ENCODE measurements at regions not wholly inside any gene's neighbourhood (a gene's known extent, or its start where the extent isn't known, plus 50 kb on each side); places are given as distances from the start of the nearest gene placed in this dataset.
A peak's percentile ranks its signal among the peaks of the same experiment; 100 is the strongest.

DNA sequence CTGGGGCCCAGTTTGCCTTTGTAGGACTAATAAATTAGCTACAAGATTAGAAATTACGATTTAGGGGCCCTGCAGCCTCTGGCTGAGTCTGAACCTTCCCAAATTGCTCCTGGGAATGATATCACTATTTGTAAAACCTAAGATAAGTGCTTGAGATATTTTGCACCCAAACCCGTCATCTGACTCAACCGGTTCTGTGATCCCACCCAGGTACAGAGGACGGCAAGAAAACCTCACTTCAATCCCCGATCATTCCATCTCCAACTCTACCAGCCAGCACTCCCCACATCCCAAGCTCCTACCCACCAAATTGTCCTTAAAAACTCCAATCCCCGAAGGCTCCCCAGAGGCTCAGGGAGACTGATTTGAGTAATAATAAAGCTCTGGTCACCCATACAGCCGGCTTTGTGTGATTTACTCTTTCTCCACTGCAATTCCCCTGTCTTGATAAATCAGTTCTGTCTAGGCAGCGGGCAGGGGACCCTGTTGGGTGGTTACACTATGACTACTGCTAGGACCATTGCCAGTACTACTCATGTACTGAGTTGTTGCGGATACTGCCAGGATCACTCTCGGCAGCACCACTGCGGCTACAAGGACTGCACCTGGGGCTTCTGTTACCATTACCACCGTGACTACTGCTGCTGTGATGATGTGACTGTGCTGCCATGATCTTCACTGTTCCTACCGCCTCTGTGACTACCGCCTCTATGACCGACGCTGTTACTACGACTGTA is 73.1 kb downstream of the IRF8 start:
- DNase-seq, result no peak

DNA sequence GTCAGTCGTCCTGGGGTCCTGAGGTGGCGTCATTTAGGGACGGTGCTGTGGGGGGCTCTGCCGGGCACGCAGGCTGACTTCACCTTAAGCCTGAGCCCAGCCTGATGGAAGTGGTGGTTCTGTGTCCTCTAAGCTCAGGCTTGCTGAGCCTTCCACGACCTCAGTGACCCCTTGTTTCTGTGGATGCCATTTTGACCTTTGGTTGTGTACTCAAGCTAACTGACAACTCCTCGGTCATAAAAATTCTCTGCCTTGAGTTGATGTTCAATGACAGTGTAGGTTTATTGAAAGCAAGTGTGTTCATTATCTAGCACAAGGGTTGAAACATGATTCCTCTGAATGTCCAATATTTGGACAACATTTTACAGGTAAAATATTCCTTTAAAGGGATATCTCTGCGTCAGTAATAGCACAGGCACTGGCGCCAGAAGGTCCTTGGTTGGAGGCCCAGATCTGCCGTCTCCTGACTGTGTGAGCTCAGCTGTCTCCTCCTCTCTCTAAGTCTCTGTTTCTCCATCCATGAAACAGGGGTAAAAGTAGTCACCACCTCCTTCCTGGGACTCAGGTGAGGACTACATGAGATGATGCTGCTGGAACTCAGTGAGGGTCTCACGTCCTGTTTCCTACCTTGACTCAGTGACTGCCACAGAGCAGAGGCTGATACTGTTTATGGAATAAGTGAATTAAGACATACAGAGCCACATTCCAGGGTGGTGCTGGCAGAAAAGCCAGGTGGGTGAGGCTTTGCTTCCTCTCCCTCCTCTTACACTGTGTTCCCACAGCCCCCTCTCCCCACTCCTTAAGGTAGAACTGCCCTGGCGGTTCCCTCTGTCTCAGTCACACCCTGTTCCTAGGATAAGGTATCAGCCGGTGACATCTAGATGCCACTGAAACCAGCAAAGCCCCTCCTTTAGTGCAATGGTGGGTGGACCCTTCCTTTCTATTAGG is 75.7 kb downstream of the IRF8 start:
- no peak for DNase-seq

DNA sequence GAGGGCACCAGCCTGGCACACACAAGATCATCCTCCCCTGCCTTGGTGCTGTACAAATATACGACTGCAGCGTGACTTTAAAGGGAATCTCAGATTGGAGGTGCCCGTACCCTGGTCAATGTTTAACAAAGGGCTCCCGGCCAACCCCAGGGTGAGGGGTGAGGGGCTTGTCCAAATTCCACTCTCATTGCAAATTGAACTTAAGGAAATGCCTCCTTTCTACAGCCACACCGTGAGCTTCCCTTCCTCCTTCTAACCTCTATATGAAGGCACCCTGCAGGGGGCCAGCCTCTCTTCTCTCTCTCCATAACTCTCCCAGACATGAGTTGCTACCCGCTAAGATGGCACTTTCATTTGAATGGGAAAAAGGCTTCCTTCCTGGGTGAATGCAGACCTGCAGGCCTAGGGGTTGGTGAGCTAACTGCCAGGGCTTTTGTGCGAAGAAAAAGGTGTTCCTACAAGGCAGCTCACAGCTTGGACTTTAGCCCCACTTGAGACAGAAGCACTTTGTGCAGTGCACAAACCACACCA is 76.6 kb downstream of the IRF8 start:
- DNase-seq, result no peak

DNA sequence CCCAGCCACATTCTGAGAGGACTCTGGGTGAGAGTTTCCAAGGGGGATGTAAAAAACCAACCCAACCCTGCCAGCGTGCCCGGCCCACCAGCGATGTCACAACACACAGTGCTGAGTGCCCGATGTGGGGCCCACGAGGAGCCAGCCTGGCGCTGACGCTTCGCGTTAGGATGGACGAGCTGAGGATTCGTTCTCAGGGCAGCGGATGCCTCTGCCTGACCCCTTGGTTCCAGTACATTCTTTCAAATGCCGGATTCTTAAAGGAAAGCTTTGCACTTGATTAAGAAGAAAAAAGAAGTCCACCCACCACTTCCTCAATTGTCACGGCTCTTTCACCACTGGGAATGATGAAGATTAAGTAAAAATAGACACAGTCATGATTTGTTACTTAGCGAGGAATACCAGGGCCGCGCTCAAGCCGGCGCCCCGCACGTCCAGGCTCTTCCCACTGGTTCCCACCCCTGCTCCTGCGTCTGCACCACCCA is 79.4 kb downstream of the IRF8 start:
- DNase-seq, result peak in 6 of 51 donors; percentile 11 to 31 (median 16)

DNA sequence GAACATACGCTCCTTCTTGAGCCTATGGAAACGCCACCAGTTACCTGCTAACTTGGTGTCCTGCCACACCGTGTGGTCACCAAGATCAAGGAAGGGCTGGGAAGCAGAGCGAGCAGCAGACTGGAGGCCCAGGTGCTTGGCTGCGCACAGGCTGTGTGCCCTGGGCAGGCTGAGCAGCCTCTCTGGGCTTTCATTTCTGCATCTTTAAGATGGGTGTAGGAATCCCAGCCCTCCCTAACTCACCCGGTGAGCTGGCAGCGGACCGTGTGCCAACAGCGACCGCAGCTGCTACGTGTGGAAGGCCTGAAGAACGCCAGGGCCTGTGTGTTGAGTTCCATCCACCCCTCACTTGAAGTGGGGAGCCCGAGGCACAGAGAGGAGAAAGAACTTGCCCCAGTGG is 80.0 kb downstream of the IRF8 start:
- no peak for DNase-seq

DNA sequence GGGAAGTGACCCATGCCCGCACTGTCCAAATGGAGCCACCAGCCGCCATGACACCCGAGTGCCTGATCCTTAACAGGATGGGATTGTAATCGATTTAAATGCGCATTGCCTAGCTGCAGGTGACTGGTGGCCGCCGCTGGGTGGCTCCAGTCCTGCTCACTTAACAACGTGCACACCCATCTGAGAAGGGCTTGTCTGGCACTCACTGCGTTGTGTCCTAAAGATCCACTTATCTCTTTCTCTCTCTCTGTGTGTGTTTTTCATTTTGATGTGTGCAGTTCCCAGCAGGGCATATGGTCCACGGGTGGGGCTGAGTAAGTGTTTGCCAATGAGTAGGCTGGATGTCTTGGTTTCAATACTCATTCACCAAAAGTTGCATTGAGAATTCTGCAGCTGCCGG is 80.6 kb downstream of the IRF8 start:
- peak in 1 of 51 donors; percentile 37 for DNase-seq

DNA sequence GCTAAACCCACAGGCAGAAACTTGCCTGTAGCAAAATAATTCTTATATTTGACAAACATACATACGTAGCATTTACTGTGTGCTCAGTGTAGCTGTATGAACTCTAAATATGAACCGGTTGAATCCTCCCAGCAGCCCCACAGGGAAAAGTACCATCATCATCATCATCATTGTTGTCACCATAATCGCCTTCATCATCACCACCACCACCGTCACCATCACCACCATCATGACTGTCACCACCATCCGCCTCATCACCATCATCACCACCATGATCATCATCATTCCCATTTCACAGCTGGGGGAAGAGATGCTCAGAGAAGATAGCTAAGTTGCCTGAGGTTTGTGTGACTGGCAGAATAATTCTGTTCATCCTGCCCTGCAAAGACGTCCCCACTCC is 81.7 kb downstream of the IRF8 start:
- DNase-seq, result no peak

DNA sequence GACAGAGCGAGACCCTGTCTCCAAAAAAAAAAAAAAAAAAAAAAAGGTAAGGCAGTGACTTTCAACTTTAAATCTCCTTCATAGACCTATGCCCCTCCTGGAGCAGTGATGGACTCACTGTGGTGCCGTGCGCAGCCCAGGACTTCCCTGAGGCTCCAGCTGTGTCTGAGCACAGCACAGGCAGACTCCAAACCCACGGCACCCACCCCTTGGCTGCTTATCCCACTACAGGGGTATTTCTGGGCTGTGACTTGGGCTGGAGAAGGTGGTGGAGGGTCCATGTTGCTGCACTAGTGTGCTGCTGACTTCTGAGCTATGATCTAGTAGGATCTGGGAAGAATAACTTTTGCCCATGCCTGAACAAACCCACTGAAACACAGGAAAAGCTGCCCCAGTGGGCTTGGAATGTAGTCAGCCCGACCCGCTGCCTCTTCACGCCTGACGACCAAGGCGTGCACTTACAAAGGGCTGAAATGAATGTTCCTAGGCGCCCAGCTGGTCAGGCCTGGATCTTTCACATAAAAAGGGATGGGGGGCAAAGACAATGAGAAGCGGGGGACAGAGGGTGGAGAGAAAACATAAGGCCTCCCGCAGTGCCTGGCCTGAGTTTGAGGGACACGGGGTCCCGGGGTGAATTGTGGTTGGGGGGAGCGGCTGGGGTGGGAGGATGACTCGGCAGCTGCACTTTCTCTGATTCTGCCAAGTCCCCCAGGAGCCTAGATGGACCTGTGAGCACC is 83.0 kb downstream of the IRF8 start:
- DNase-seq, result no peak

DNA sequence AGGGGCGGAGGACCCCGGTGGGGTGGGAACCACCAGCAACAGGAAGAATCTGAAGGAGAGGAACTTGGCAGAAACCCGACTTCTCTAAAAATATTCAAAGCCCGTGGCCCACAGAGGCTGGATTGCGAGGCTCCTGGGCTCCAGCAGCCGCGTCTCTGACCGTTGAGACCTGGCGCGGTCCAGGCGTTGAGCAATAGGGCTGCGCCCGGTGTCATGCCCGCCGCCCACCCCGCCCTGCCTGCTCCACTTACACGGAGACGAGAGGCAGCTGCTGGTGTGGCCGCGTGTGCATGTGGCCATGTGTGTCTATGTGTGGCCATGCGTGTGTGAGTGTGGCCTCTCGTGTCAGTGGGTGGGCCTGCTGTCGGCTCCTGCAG is 83.6 kb downstream of the IRF8 start:
- DNase-seq, result peak in 12 of 51 donors; percentile 5 to 43 (median 24)

DNA sequence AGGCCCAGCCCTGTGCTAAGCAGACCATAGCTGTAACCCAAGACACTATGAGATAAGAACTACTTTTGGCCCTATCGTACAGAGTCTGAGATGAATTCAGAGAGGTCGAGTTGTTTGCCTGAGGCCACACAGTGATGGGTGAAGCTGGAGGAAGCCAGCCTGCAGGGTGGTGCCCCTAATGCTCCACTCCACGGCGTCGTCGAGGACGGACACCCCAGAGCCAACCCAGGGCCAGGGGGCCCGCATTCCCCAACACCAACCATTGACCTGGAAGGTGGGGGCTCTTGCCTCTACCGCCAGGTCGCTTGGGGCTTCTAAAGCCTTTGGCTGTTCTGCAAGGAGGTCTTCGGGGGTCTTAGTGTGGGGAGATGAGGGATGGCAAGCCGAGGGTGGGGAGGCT is 84.1 kb downstream of the IRF8 start:
- no peak for DNase-seq

DNA sequence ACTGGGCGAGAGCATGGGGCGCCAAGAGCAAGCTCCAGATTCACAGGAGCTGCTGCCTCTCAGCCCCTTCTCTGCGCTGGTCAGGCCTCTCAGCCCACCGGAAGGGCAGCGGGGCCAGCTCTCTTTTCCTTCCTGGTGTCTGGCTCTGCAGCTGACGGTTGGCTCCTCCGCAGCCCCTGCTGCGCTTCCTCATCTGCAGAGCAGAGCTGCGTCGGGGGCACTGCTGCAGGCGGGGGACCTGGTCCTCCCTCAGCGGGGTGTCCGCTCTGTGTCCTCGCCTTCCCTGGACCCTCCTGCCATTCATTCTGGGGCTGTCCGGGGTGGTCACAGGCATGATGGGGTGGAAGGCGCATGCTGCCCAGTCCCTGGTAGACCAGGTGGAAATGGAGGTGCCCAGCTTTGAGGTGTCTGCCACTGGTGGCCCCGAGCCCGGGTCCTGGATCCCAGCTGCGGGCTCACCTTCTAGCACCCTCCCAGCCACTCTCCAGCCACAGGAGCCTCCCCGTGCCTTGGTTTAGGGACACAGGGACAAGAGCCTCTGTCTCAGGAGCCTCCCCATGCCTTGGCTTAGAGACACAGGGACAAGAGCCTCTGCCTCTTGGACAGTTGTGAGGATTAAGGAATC is 84.8 kb downstream of the IRF8 start:
- DNase-seq, result peak in 3 of 51 donors; percentile 10 to 16 (median 14)

DNA sequence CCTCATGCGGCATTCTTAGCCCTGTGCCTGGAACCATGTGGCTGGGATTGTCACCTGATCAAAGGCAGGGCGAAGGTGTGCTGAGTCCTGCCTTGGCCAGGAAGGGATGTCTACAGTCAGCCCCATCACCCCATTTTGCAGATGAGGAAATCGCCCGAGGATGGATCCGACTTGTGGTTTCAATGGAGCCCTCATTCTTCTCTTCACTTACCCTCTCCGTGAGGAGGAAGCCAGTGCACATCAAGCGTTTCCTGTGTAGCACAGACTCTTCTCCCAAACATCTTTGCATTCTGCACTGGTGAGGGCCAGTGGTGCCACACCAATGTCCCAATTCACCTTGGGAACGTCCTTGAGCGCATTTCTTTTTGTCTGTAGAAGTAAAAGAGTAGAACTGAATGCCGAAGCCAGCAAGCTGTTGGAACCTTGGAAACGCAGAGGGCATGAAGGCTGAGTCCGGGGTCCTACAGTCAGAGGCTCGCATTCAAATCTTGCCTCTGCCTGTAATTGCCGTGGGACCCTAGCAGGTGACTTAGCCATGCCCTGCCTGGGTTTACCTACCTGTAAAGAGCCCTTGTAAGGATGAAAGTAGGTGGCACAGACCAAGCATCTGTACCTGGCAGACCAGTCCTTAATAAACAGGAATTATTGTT is 85.4 kb downstream of the IRF8 start:
- no peak for DNase-seq

DNA sequence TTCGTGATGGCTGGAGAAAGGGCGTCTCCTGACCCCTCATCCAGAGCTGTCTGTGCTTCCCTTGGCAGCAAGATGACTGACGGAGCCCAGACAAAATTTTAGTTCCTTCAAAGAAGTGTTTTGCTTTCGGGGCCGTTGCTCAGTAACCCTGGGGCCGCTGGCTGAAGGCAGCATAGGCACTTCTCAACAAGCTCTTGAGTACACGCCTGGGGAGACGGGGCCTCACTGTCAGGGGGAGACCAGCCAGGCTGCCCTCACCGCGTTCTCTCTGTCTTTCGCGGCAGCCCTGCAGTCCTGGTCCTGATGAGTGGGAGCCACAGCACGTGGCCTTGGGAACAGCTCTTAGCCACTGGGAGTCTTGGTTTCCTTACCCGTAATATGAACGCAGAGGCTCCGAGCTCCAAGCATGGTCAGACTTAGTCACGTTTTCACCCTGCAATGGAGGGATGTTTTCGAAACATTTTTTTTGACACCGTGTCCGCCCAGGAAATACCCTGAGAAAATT is 86.0 kb downstream of the IRF8 start:
- DNase-seq, result peak in 1 of 51 donors; percentile 22

DNA sequence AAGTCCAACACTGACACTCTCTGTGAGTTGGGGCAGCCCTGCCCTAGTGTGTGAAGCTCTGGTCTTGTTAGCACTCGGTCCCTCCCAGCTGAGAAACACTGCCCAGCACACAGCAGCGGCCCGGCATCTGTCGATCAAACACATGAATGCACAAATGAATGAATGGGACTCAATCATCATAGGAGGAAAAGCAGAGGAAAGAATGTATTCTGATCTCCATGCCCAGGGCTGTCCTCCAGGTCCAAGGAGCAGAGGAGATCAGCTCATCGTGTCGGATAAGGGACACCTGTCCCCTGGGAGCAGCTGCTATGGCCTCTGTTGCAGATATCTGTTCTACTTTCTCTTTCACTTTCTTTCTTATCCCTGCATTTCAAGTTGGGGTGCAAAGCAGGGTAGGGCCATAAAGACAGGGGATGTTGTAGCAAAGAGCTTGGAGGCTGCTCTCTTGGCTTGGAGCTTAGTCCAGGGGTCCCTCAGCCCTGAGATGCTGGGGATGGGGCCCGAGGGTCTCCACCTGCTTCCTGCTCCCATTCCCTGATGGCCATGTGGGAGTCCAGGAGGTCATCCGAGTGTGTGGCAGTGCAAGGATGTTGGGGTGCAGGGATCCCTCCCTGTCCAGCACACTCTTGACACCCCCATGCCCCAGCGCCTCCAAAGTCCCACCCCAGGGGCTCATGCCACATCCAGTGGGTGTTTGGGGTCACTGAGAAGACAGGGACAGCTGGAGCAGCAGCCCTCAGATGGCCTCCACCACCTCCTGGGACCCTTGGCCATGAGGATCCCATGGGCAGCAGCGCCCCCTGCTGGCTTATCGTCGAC is 88.2 kb downstream of the IRF8 start:
- DNase-seq, result peak in 1 of 51 donors; percentile 32

DNA sequence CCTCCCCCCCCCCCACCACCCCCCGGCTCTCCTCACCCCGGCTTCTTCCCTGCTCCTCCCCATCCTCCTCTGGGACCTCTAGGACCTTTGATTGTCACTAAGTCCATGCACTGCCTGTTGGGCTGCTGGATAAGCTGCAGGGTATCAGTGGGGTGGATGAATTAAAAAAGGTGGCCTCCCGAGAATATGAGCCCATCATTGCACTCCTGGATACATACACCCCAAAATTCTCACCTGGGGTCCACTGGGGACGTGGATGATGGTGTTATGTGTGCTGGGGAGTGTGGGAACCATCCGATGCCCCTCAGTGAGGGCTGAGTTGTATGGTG is 88.8 kb downstream of the IRF8 start:
- DNase-seq, result no peak

DNA sequence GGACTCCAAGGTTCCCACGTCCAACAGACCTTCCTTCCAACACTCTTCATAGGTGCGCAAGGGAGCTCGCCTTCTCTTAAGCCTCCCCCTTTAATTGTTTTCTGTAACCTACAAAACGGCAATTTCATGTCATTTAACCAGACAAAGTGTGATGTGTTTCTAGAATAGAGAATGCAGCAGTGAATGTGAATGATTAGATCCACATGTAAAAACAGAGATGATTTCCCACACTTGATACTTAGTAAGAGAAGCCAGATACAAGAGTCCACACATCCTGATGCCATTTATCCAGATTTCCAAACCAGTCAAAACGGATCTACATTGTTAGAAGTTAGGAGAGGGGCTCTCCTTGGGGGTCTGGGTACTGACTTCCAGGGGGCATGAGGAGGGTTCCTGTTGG is 89.3 kb downstream of the IRF8 start:
- no peak for DNase-seq

DNA sequence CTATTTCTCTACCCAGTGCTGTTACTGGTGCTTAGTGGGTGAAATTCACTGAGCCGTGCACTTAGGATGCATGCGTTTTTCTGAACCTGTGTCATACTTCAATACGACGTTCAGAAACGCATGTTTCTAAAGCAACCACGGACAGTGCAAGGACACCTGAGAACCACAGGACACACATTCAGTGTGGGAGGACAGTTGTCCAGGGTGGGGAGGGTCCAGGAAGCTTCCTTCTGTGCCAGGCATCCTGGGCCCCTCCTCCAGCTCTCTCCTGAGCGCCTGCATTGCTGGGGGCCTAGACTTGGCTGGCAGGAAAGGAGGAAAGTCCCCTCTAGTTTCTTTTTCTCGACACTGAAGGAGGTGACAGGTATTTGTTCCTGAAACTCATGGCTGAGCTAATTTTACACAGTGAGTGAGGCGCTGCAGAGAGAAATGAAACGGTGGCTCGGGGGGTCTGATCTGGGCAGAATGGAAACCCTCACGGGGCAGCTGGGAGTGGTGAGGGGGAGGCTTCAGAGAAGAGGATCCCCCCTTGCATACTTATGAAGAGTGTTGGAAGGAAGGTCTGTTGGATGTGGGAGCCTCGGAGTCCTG is 89.9 kb downstream of the IRF8 start:
- DNase-seq, result no peak

DNA sequence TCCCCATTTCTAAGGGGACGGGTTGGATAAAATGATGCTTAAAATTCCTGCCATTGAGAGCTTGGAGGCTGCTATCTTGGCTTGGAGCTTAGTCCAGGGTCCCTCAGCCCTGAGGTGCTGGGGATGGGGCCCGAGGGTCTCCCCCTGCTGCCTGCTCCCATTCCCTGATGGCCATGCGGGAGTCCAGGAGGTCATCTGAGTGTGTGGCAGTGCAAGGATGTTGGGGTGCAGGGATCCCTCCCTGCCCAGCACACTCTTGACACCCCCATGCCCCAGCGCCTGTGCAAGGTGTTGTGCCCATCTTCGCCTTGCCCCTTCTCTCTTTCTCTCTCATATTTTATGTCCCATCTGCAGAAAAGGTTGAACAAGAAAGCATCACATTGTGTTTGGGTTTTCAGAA is 90.4 kb downstream of the IRF8 start:
- DNase-seq, result no peak

Data from hypothalamus (tissue), 51 donors.